ENCODE measurements at regions not wholly inside any gene's neighbourhood (a gene's known extent, or its start where the extent isn't known, plus 50 kb on each side); places are given as distances from the start of the nearest gene placed in this dataset.

- TF ChIP-seq, protein P1, sequence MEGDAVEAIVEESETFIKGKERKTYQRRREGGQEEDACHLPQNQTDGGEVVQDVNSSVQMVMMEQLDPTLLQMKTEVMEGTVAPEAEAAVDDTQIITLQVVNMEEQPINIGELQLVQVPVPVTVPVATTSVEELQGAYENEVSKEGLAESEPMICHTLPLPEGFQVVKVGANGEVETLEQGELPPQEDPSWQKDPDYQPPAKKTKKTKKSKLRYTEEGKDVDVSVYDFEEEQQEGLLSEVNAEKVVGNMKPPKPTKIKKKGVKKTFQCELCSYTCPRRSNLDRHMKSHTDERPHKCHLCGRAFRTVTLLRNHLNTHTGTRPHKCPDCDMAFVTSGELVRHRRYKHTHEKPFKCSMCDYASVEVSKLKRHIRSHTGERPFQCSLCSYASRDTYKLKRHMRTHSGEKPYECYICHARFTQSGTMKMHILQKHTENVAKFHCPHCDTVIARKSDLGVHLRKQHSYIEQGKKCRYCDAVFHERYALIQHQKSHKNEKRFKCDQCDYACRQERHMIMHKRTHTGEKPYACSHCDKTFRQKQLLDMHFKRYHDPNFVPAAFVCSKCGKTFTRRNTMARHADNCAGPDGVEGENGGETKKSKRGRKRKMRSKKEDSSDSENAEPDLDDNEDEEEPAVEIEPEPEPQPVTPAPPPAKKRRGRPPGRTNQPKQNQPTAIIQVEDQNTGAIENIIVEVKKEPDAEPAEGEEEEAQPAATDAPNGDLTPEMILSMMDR (IDR thresholded peaks at IDR 0.05 in 2 of 3, conservative IDR thresholded peaks at IDR 0.05 in 1 of 3; ENCODE audit: borderline replicate concordance in 1 of 3, insufficient read depth in 1 of 3, low read depth in 2 of 3, low read length in 2 of 3): no peak
- TF ChIP-seq YY1 (IDR thresholded peaks at IDR 0.05; ENCODE audit: extremely low read depth, insufficient replicate concordance, low read depth, low read length): no peak
- TF ChIP-seq TCF7L2 (IDR thresholded peaks at IDR 0.05; ENCODE audit: borderline replicate concordance, extremely low read depth, insufficient read depth, insufficient read length): no peak
- TF ChIP-seq CBX3 (IDR thresholded peaks at IDR 0.05; ENCODE audit: low read depth): no peak
- no peak for TF ChIP-seq POLR2AphosphoS5 (IDR thresholded peaks at IDR 0.05; ENCODE audit: low read depth, low read length)
Observed at GRCh38 chr15:91472316-91472756, 372.3 kb downstream of the SV2B start.

All from HCT116 (cell line).